Panc1 (cell line): ENCODE measurements at regions not wholly inside any gene's neighbourhood (a gene's known extent, or its start where the extent isn't known, plus 50 kb on each side); places are given as distances from the start of the nearest gene placed in this dataset.

Source experiments
- ATAC-seq: fragments of 200-7000 bp; cut with Tn5 transposase; 2 replicates; pipeline ENCODE4 v1.9.1; 2020; ENCODE audit warnings: mild to moderate bottlenecking, moderate library complexity
- BruUV-seq: library from RNA; stranded (reverse); fragments of 400-500 nt; replicated peaks from 2 replicates; lab custom pipeline; 2021; lab: Mats Ljungman, UMichigan
- CTCF ChIA-PET: fragments of 300-600 bp; sonication (Branson Sonifier 250); formaldehyde crosslinking; loops from one replicate; lab custom pipeline; 2022; ENCODE audit warnings: antibody characterized with exemption; lab: Charles Lee
- POLR2A ChIA-PET: fragments of 300-600 bp; sonication (Branson Sonifier 250); formaldehyde crosslinking; loops from one replicate; lab custom pipeline; 2022; ENCODE audit warnings: antibody characterized with exemption; lab: Charles Lee
- DNase-seq: peaks from one replicate; pipeline ENCODE4 v3.0.0-alpha.2; 2010; ENCODE audit warnings: low read depth, low spot score
- H3K27ac ChIP-seq: 2 replicates; pipeline ENCODE4 v1.5.1; 2011; ENCODE audit warnings: mild to moderate bottlenecking, low read length, inconsistent platforms
- H3K27me3 ChIP-seq: fragments of 200-500 bp; sonication (Bioruptor generic); 2 replicates; pipeline ENCODE4 v1.6.0; 2014; ENCODE audit warnings: low read length, inconsistent platforms; ENCODE audit not compliant: control insufficient read depth, insufficient read depth
- H3K36me3 ChIP-seq: fragments of 200-500 bp; sonication (Bioruptor generic); 2 replicates; pipeline ENCODE4 v1.5.1; 2014; ENCODE audit warnings: inconsistent platforms, mild to moderate bottlenecking, low read length, moderate library complexity; ENCODE audit not compliant: control insufficient read depth, insufficient read depth
- H3K4me1 ChIP-seq: 2 replicates; pipeline ENCODE4 v1.5.1; 2011; ENCODE audit warnings: inconsistent platforms, mild to moderate bottlenecking, low read length, moderate library complexity; ENCODE audit not compliant: control insufficient read depth, insufficient read depth
- H3K4me3 ChIP-seq, 2 experiments: 2 replicates each; pipeline ENCODE4 v1.5.1; 2011 to 2012; ENCODE audit warnings: low read depth in 2 of 2, low read length in 2 of 2, mild to moderate bottlenecking in 2 of 2, inconsistent platforms in 1 of 2, moderate library complexity in 1 of 2
- H3K9me3 ChIP-seq: fragments of 200-500 bp; sonication (Bioruptor generic); 2 replicates; pipeline ENCODE4 v1.5.1; 2014; ENCODE audit warnings: low read depth, mild to moderate bottlenecking, inconsistent platforms, low read length, moderate library complexity; ENCODE audit not compliant: control insufficient read depth, insufficient read depth
- CTCF ChIP-seq: fragments of 450-650 bp; IDR thresholded peaks from 2 replicates; pipeline ENCODE4 v1.5.1; 2017; ENCODE audit warnings: mild to moderate bottlenecking
- POLR2AphosphoS5 ChIP-seq: IDR thresholded peaks from 2 replicates; pipeline ENCODE4 v1.6.1; 2012; ENCODE audit warnings: mild to moderate bottlenecking, low read depth, low read length, moderate library complexity
- REST ChIP-seq, 2 experiments: IDR thresholded peaks; 2 replicates each; pipeline ENCODE4 v1.6.1; 2011 to 2012; ENCODE audit warnings: low read depth in 2 of 2, control low read depth in 1 of 2, low read length in 1 of 2, mild to moderate bottlenecking in 1 of 2, moderate library complexity in 1 of 2; ENCODE audit not compliant: insufficient read depth in 1 of 2
- SIN3A ChIP-seq: IDR thresholded peaks from 2 replicates; pipeline ENCODE4 v1.6.1; 2012; ENCODE audit warnings: low read depth, mild to moderate bottlenecking, low read length, moderate library complexity, borderline replicate concordance; ENCODE audit not compliant: insufficient read depth
- TCF7L2 ChIP-seq: IDR thresholded peaks from 2 replicates; pipeline ENCODE4 v1.6.1; 2011; ENCODE audit warnings: mild to moderate bottlenecking, low read depth, low read length, inconsistent platforms
- in situ Hi-C: cut with HindIII; loops from 2 replicates; pipeline ENCODE4 v1.10.0; 2016; ENCODE audit warnings: low sequenced_read_pairs, low pct_unique_long_range_greater_than_20kb
- intact Hi-C: fragments of 100-400 bp; cut with micrococcal nuclease; formaldehyde crosslinking; loops from one replicate; pipeline ENCODE4 v1.10.0; 2022; ENCODE audit not compliant: unreplicated experiment

- no peaks in the 10 kb centered on the region for H3K27me3 ChIP-seq
- CTCF ChIA-PET, result no interaction called here
- in situ Hi-C loops, result no loop called here
Measured at GRCh38 chr2:240319221-240319854, 116.1 kb upstream of the GPC1 start.

GRCh38 chr2:240319855-240320203 lies 115.6 kb upstream of the GPC1 start:
- intact Hi-C loops (no loop called here), in situ Hi-C loops (no loop called here)
- Histone ChIP-seq H3K36me3 (no peaks in the 10 kb centered on the region; the same call in 1 of the 2 replicates), H3K4me3 (no peak overlapping the region), H3K27me3 (no peaks in the 10 kb centered on the region), H3K27ac (no peak overlapping the region), H3K9me3 (no peaks in the 10 kb centered on the region), H3K4me1 (no peaks in the 10 kb centered on the region)
- DNase-seq, result no peak
- ATAC-seq, result no peak
- ChIA-PET POLR2A (no interaction called here), CTCF (no interaction called here)
- TF ChIP-seq POLR2AphosphoS5, result no peak
- no peak for TF ChIP-seq REST (IDR thresholded peaks at IDR 0.05; ENCODE audit: insufficient read depth in 1 of 2, low read depth in 2 of 2, low read length in 1 of 2)
- TF ChIP-seq SIN3A, result no peak
- TF ChIP-seq CTCF, result no peak
- no peak for TF ChIP-seq TCF7L2
- no TSS peak for BruUV-seq

More at GRCh38 chr2:240319221-240319854, 116.1 kb upstream of the GPC1 start:
- Histone ChIP-seq H3K4me1 (no peaks in the 10 kb centered on the region), H3K36me3 (no peaks in the 10 kb centered on the region; the same call in 1 of the 2 replicates), H3K27ac (no peak overlapping the region), H3K9me3 (no peaks in the 10 kb centered on the region), H3K4me3 (no peak overlapping the region)
- ATAC-seq, result no peak
- intact Hi-C loops, result no loop called here
- no peak for DNase-seq
- BruUV-seq, result no TSS peak
- no peak for TF ChIP-seq POLR2AphosphoS5
- no peak for TF ChIP-seq REST (IDR thresholded peaks at IDR 0.05; ENCODE audit: insufficient read depth in 1 of 2, low read depth in 2 of 2, low read length in 1 of 2)
- TF ChIP-seq SIN3A, result no peak
- no peak for TF ChIP-seq CTCF
- TF ChIP-seq TCF7L2, result no peak
- POLR2A ChIA-PET, result no interaction called here
